ENCODE measurements at regions not wholly inside any gene's neighbourhood (a gene's known extent, or its start where the extent isn't known, plus 50 kb on each side); places are given as distances from the start of the nearest gene placed in this dataset.

GRCh38 chr4:56286763-56287162 lies 100.5 kb downstream of the AASDH start:
- DNase-seq: no peak

GRCh38 chr4:56283375-56283774 lies 103.9 kb downstream of the AASDH start:
- no peak for DNase-seq

- DNase-seq: no peak
Observed at GRCh38 chr4:56282004-56282403, 105.3 kb downstream of the AASDH start.

- DNase-seq: no peak
Observed at GRCh38 chr4:56276547-56276946, 110.7 kb downstream of the AASDH start.

GRCh38 chr4:56273391-56273790 lies 113.9 kb downstream of the AASDH start:
- DNase-seq: no peak

- DNase-seq: no peak
Observed at GRCh38 chr4:56272927-56273326, 114.4 kb downstream of the AASDH start.

GRCh38 chr4:56272003-56272402 lies 115.3 kb downstream of the AASDH start:
- no peak for DNase-seq

- no peak for DNase-seq
Observed at GRCh38 chr4:56271131-56271530, 116.2 kb downstream of the AASDH start.

- DNase-seq: no peak
Observed at GRCh38 chr4:56267558-56267957, 119.7 kb downstream of the AASDH start.

- DNase-seq: no peak
Observed at GRCh38 chr4:56264873-56265272, 122.4 kb downstream of the AASDH start.

- DNase-seq: peak; percentile 5
Observed at GRCh38 chr4:56261027-56261426, 126.3 kb downstream of the AASDH start.

GRCh38 chr4:56260320-56260719 lies 127.0 kb downstream of the AASDH start:
- no peak for DNase-seq

- no peak for DNase-seq
Observed at GRCh38 chr4:56259655-56260054, 127.6 kb downstream of the AASDH start.

- DNase-seq: no peak
Observed at GRCh38 chr4:56255820-56256219, 131.5 kb downstream of the AASDH start.

GRCh38 chr4:56253666-56254305 lies 133.5 kb downstream of the AASDH start:
- DNase-seq: no peak

GRCh38 chr4:56252561-56253152 lies 134.6 kb downstream of the AASDH start:
- DNase-seq: no peak

- no peak for DNase-seq
Observed at GRCh38 chr4:56251556-56251955, 135.7 kb downstream of the AASDH start.

GRCh38 chr4:56250776-56251175 lies 136.5 kb downstream of the AASDH start:
- DNase-seq: no peak

GRCh38 chr4:56247646-56248045 lies 139.6 kb downstream of the AASDH start:
- no peak for DNase-seq

- DNase-seq: no peak
Observed at GRCh38 chr4:56246233-56246610, 141.1 kb downstream of the AASDH start.

- no peak for DNase-seq
Observed at GRCh38 chr4:56245547-56246232, 141.6 kb downstream of the AASDH start.

- no peak for DNase-seq
Observed at GRCh38 chr4:56244681-56245080, 142.6 kb downstream of the AASDH start.

- no peak for DNase-seq
Observed at GRCh38 chr4:56243107-56243506, 144.2 kb downstream of the AASDH start.

- no peak for DNase-seq
Observed at GRCh38 chr4:56241500-56241899, 145.8 kb downstream of the AASDH start.
